Thoracic aorta (tissue), 2 donors: ENCODE measurements at regions not wholly inside any gene's neighbourhood (a gene's known extent, or its start where the extent isn't known, plus 50 kb on each side); places are given as distances from the start of the nearest gene placed in this dataset.

Source experiments
- ATAC-seq: fragments of 150-250 bp; one replicate; pipeline ENCODE4 v1.8.0; 2017; ENCODE audit warnings: low read depth; ENCODE audit not compliant: insufficient number of reproducible peaks, low FRiP score
- DNase-seq: peaks from one replicate; pipeline ENCODE4 v3.0.0-alpha.2; 2020; ENCODE audit warnings: low spot score
- H3K27ac ChIP-seq, 2 donors: fragments of 200-600 bp; sonication (generic); 1 replicate in 1 of 2; 2 replicates in 1 of 2; pipeline ENCODE4 v1.5.1; 2016; ENCODE audit warnings: mild to moderate bottlenecking in 2 of 2, moderate library complexity in 2 of 2
- H3K27me3 ChIP-seq: fragments of 200-600 bp; sonication (generic); replicated peaks from 2 replicates; pipeline ENCODE4 v1.6.0; 2016; ENCODE audit warnings: mild to moderate bottlenecking; ENCODE audit not compliant: insufficient read depth
- H3K36me3 ChIP-seq: fragments of 200-600 bp; sonication (generic); one replicate; pipeline ENCODE4 v1.5.1; 2016
- H3K4me1 ChIP-seq, 2 donors: fragments of 200-600 bp; sonication (generic); 1 replicate in 1 of 2; 2 replicates in 1 of 2; pipeline versions ENCODE4 v1.5.1 to v1.6.0; 2016; ENCODE audit warnings: low read depth in 2 of 2, mild to moderate bottlenecking in 1 of 2; ENCODE audit not compliant: control insufficient read depth in 1 of 2
- H3K4me3 ChIP-seq: fragments of 200-600 bp; sonication (generic); 2 replicates; pipeline ENCODE4 v1.5.1; 2016; ENCODE audit warnings: mild to moderate bottlenecking
- H3K9me3 ChIP-seq: fragments of 200-600 bp; sonication (generic); 2 replicates; pipeline ENCODE4 v1.5.1; 2016
- TF ChIP-seq, protein P1 (sequence below): fragments of 200-600 bp; sonication (generic); IDR thresholded peaks from one replicate; pipeline ENCODE4 v1.5.1; 2019; ENCODE audit warnings: antibody characterized with exemption

DNA sequence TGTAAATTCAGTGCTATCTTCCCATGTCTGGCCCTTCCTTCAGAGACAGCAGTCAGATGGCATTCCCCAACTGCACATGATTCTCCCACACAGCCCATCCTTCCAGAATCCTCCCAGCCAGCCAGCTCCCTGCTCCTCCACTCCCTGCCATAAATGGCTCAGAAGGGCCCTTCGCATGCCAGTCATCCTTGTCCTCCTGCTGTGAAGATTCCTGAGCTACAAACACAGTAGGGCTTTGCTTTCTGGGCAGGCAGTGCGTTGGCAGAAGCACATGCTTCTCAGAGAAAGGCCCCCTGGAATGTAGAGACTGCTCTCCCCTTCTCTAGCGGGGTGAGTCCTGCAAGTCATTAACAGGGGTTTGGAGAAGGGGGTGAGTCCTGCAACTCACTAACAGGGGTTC lies 71.9 kb downstream of the TEX51 start:
- Histone ChIP-seq H3K27ac (no peak overlapping the region), H3K27me3 (no peaks in the 10 kb centered on the region), H3K36me3 (no peaks in the 10 kb centered on the region), H3K4me3 (no peak overlapping the region), H3K9me3 (no peaks in the 10 kb centered on the region), H3K4me1 (peaks cover 4% of the 10 kb centered on the region in 2 donors)
- DNase-seq (no peak), ATAC-seq (no peak)
- TF ChIP-seq, protein P1, sequence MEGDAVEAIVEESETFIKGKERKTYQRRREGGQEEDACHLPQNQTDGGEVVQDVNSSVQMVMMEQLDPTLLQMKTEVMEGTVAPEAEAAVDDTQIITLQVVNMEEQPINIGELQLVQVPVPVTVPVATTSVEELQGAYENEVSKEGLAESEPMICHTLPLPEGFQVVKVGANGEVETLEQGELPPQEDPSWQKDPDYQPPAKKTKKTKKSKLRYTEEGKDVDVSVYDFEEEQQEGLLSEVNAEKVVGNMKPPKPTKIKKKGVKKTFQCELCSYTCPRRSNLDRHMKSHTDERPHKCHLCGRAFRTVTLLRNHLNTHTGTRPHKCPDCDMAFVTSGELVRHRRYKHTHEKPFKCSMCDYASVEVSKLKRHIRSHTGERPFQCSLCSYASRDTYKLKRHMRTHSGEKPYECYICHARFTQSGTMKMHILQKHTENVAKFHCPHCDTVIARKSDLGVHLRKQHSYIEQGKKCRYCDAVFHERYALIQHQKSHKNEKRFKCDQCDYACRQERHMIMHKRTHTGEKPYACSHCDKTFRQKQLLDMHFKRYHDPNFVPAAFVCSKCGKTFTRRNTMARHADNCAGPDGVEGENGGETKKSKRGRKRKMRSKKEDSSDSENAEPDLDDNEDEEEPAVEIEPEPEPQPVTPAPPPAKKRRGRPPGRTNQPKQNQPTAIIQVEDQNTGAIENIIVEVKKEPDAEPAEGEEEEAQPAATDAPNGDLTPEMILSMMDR = no peak

DNA sequence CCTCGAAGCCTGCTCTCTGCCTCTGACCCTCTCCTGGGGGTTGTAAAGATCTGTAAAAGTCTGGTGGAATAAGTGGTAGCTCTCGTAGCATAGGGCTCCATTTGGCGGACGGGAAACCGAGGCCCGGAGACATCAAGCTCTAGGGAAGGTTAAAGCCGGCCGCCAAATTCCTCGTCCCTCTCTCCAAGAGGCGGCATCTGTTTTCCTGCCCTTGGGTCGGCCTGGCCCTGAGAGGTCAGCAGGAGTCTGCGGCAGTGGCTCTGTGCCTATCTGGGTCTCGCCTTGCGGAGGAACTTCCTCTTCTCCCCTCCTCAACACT lies 72.4 kb downstream of the TEX51 start:
- Histone ChIP-seq H3K4me3 (peak overlapping the region; percentile 64), H3K27ac (no peak overlapping the region), H3K36me3 (no peaks in the 10 kb centered on the region), H3K4me1 (peaks cover 4% of the 10 kb centered on the region in 2 donors), H3K27me3 (no peaks in the 10 kb centered on the region), H3K9me3 (no peaks in the 10 kb centered on the region)
- TF ChIP-seq, protein P1 = no peak
- DNase-seq (no peak), ATAC-seq (no peak)

DNA sequence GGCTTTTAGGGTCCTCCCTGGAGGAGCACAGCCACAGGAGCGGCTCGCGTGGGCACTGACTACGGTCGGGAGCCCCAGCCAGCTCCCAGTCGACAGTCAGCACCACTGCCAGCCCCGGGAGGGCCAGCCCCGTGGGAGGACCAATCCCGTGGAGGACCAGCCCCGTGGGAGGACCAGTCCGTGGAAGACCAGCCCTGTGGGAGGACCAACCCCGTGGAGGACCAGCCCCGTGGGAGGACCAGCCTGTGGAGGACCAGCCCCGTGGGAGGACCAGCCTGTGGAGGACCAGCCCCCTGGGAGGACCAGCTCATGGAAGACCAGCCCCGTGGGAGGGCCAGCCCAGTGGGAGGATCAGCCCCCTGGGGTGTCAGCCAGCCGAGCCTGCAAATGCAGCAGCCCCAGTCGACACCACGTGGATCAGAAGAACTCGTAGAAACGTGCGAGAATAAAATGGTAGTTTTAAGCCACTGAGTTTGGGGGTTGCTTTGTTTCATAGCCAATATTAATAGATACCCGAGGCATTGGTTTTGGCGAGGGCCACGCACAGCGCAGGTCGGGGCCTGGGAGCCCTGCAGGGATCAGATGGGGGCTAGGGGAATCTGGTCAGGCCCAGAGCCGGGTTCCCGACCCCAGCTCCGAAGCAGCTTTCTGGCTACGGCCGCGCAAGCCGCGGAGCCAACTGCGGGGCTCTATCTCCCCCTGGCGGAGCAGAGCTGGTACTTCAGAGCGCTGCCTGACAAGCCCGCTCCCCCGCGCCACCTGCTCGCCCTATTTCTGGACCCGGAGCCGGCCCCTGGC lies 73.0 kb downstream of the TEX51 start:
- peak; percentile 16 for DNase-seq
- H3K27ac ChIP-seq = no peak overlapping the region

DNA sequence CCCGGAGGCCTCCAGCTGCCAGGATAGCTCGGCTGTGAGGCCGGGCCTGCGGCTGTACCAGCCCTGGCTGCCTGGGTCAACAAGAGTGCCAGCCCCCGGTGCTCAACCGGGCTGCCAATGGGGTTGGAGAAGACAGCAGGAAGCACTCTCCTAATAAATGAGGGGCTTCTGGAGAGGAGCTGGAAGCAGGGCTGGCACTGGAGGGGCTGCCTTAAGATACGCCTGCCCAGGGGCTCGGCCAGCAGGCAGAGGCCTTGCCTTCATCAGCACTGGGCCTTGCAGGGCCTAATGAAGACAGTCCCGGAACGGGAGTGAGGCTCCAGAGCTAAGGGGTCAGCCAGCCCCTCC lies 73.6 kb downstream of the TEX51 start:
- TF ChIP-seq, protein P1 = no peak
- no peaks in the 10 kb centered on the region for H3K27me3 ChIP-seq
- no peak overlapping the region for H3K27ac ChIP-seq
- H3K4me3 ChIP-seq = peak overlapping the region; percentile 64
- no peaks in the 10 kb centered on the region for H3K36me3 ChIP-seq
- ATAC-seq (no peak), DNase-seq (no peak)
- H3K4me1 ChIP-seq = peaks cover 4% of the 10 kb centered on the region in 2 donors
- no peaks in the 10 kb centered on the region for H3K9me3 ChIP-seq

More for the DNA sequence above, 73.0 kb downstream of the TEX51 start:
- H3K27me3 ChIP-seq = no peaks in the 10 kb centered on the region
- H3K4me1 ChIP-seq = peaks cover 4% of the 10 kb centered on the region in 2 donors
- peak overlapping the region; percentile 64 for H3K4me3 ChIP-seq
- peak; percentile 75 for ATAC-seq
- H3K36me3 ChIP-seq = no peaks in the 10 kb centered on the region
- H3K9me3 ChIP-seq = no peaks in the 10 kb centered on the region
- TF ChIP-seq, protein P1 = peak; percentile 94

DNA sequence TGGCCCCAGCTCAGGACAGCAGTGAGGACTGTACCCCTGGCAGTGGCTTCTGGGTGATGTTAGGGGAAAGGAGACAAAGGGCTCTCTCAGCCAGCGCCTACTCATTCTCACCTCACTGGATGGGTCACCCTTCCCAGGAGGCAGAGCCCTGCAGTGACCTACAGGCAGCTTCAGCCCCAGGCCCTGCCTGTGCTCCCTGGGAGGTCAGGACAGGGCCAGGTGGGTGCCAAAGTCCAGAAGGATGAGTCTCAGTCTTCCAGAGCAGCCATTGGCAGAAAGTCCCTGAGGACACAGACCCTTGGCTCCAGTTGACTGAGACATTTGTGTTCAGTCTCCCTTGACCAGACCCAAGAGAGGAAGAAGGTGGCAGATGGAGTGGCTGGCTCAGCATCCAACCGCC lies 75.1 kb downstream of the TEX51 start:
- Histone ChIP-seq H3K27ac (no peak overlapping the region), H3K4me3 (no peak overlapping the region), H3K4me1 (peaks cover 4% of the 10 kb centered on the region in 2 donors), H3K9me3 (no peaks in the 10 kb centered on the region), H3K27me3 (no peaks in the 10 kb centered on the region), H3K36me3 (no peaks in the 10 kb centered on the region)
- ATAC-seq (no peak), DNase-seq (no peak)
- TF ChIP-seq, protein P1 = no peak
